Testis (tissue), 2 donors: ENCODE measurements at regions not wholly inside any gene's neighbourhood (a gene's known extent, or its start where the extent isn't known, plus 50 kb on each side); places are given as distances from the start of the nearest gene placed in this dataset.

Experiments
- DNase-seq: peaks from one replicate; pipeline ENCODE4 v3.0.0-alpha.2; 2019
- H3K27ac ChIP-seq, 2 donors: fragments of 200-600 bp; sonication (generic); one replicate each; pipeline ENCODE4 v1.5.1; 2019
- H3K27me3 ChIP-seq: fragments of 200-600 bp; sonication (generic); one replicate; pipeline ENCODE4 v1.5.1; 2019
- H3K36me3 ChIP-seq: fragments of 200-600 bp; sonication (generic); one replicate; pipeline ENCODE4 v1.5.1; 2017; ENCODE audit warnings: low read depth; ENCODE audit errors: missing control alignments
- H3K4me1 ChIP-seq: fragments of 200-600 bp; sonication (generic); one replicate; pipeline ENCODE4 v1.5.1; 2019
- H3K4me3 ChIP-seq, 2 donors: fragments of 200-600 bp; sonication (generic); one replicate each; pipeline ENCODE4 v1.5.1; 2017 to 2019
- H3K9me3 ChIP-seq: fragments of 200-600 bp; sonication (generic); one replicate; pipeline ENCODE4 v1.5.1; 2017
- CTCF ChIP-seq, 3 experiments: fragments of 450-650 bp in 2 of 3; fragments of 200-600 bp in 1 of 3; sonication (generic) in 1 of 3; IDR thresholded peaks; one replicate each; pipeline ENCODE4 v1.5.1; 2016 to 2019; ENCODE audit warnings: antibody characterized with exemption in 3 of 3, mild to moderate bottlenecking in 2 of 3, moderate library complexity in 1 of 3
- POLR2A ChIP-seq: fragments of 450-650 bp; IDR thresholded peaks from one replicate; pipeline ENCODE4 v1.6.1; 2017; ENCODE audit warnings: antibody characterized with exemption, mild to moderate bottlenecking, moderate library complexity
- WGBS, 2 donors: methylation state at CpG; one replicate each; pipeline ENCODE4 v1.1.5; 2018; 5-methylcytosine and 5-hydroxymethylcytosine counted together
- intact Hi-C: fragments of 100-400 bp; cut with DNase I; formaldehyde crosslinking; loops from one replicate; pipeline ENCODE4 v1.15.1; 2023; ENCODE audit warnings: low total_unique reads

GRCh38 chr4:187183826-187184225 lies 460.2 kb upstream of the FAT1 start:
- H3K4me3 ChIP-seq: no peak overlapping the region
- WGBS, 2 donors: 40 to 52% methylated on average over 2 of the region's 2 CpGs
- intact Hi-C loops: no loop called here
- H3K27me3 ChIP-seq: no peaks in the 10 kb centered on the region
- no peaks in the 10 kb centered on the region for H3K36me3 ChIP-seq
- TF ChIP-seq CTCF (IDR thresholded peaks at IDR 0.05) (no peak), POLR2A (no peak)
- H3K4me1 ChIP-seq: no peaks in the 10 kb centered on the region
- H3K9me3 ChIP-seq: no peaks in the 10 kb centered on the region
- no peak overlapping the region for H3K27ac ChIP-seq
- DNase-seq: no peak

DNA sequence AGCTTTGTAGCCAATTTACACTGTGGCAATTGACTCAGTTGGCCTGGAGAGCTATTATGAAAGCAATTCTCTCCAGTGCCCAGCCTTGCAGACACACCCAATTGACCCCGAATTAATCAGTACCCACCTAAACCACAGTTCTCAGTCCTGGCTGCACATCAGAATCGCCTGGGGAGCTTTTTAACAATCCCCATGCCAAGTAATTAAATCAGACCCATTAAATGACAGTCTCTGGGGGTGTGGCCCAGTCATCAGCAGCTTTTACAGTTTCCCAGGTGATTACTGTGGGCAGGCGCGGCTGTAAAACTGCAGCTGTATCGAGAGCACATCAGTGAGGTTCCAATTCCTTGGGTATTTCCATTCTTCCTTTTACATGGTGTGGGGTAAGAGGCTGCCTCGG lies 460.9 kb upstream of the FAT1 start:
- Histone ChIP-seq H3K27ac (no peak overlapping the region), H3K9me3 (no peaks in the 10 kb centered on the region), H3K4me3 (no peak overlapping the region), H3K36me3 (no peaks in the 10 kb centered on the region), H3K4me1 (no peaks in the 10 kb centered on the region), H3K27me3 (no peaks in the 10 kb centered on the region)
- intact Hi-C loops: no loop called here
- no peak for DNase-seq
- TF ChIP-seq POLR2A: no peak
- no peak for TF ChIP-seq CTCF (IDR thresholded peaks at IDR 0.05)
- 84 to 86% methylated on average over 5 to 6 of the region's 6 CpGs for WGBS, 2 donors

DNA sequence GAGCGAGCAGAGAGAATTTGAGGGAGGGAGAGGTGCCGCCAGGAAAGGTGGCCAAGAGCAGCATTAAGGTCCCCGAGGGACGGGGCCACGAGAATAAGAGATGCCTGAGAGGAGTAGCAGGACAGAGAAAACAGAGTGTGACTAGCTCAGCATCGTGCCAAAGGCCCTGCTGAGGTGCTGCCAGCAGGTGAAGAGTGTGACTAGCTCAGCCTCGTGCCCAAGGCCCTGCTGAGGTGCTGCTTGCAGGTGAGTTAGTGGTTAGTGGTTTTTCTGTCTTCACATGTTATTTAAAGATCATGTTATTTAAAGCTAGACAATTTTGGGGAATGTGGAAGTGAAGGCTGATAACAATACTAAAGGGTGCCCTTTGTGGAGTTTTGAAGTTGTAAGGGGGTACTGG lies 464.5 kb upstream of the FAT1 start:
- Histone ChIP-seq H3K27me3 (no peaks in the 10 kb centered on the region), H3K27ac (no peak overlapping the region), H3K36me3 (no peaks in the 10 kb centered on the region), H3K4me3 (no peak overlapping the region), H3K4me1 (no peaks in the 10 kb centered on the region), H3K9me3 (no peaks in the 10 kb centered on the region)
- WGBS, 2 donors: 59 to 66% methylated on average over 7 of the region's 7 CpGs
- DNase-seq: no peak
- no peak for TF ChIP-seq CTCF (IDR thresholded peaks at IDR 0.05)
- no peak for TF ChIP-seq POLR2A
- intact Hi-C loops: no loop called here

- no peaks in the 10 kb centered on the region for H3K9me3 ChIP-seq
- intact Hi-C loops: no loop called here
- no peak for DNase-seq
- H3K27me3 ChIP-seq: no peaks in the 10 kb centered on the region
- H3K4me1 ChIP-seq: no peaks in the 10 kb centered on the region
- H3K36me3 ChIP-seq: no peaks in the 10 kb centered on the region
- WGBS, 2 donors: 92 to 93% methylated on average over 3 of the region's 3 CpGs
- no peak overlapping the region for H3K27ac ChIP-seq
- TF ChIP-seq POLR2A (no peak), CTCF (IDR thresholded peaks at IDR 0.05) (no peak)
- H3K4me3 ChIP-seq: no peak overlapping the region
Measured at GRCh38 chr4:187188741-187189140, 465.1 kb upstream of the FAT1 start.

- no peak for DNase-seq
- WGBS, 2 donors: 52 to 64% methylated on average over 1 of the region's 1 CpG
- H3K27me3 ChIP-seq: no peaks in the 10 kb centered on the region
- no peaks in the 10 kb centered on the region for H3K4me1 ChIP-seq
- H3K9me3 ChIP-seq: no peaks in the 10 kb centered on the region
- H3K27ac ChIP-seq: no peak overlapping the region
- intact Hi-C loops: no loop called here
- TF ChIP-seq CTCF (IDR thresholded peaks at IDR 0.05) (no peak), POLR2A (no peak)
- H3K4me3 ChIP-seq: no peak overlapping the region
- H3K36me3 ChIP-seq: no peaks in the 10 kb centered on the region
Measured at GRCh38 chr4:187190390-187190789, 466.7 kb upstream of the FAT1 start.
